Embryonic facial prominence (tissue), 1 donor: ENCODE measurements at regions not wholly inside any gene's neighbourhood (a gene's known extent, or its start where the extent isn't known, plus 50 kb on each side); places are given as distances from the start of the nearest gene placed in this dataset.

Experiments used
- DNase-seq: peaks from one replicate; pipeline ENCODE4 v3.0.0-alpha.2; 2016; ENCODE audit errors: extremely low spot score

GRCh38 chr21:17003258-17003615 lies 509.6 kb upstream of the CXADR start:
- no peak for DNase-seq

DNA sequence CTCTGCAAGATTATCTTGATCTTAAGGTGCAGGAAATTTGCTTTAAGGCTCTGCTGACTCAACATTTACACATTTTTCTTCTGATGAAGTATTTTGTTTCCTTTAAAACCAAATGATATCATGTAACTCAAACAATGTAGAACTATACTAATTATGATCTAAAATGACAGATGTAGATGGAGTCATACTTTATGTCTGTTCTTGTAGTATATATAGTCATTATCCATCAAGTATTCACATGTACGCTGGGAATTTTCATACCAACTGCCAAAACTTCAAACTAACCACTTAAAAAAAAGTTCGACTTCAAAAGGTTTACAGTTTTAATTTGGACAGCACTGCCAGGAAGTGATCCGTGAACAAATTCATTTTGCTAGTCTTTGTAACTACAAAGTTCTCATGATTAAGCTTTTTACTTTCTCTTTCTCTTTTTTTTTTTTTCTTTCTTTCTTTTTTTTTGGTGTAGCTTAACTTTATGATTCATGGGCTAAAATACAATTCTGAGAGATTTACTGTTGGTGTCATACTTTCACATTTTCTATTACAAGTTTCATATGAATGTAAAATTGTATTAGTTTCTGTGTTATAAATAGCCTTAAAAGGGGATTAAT lies 509.0 kb upstream of the CXADR start:
- peak; percentile 17 for DNase-seq

DNA sequence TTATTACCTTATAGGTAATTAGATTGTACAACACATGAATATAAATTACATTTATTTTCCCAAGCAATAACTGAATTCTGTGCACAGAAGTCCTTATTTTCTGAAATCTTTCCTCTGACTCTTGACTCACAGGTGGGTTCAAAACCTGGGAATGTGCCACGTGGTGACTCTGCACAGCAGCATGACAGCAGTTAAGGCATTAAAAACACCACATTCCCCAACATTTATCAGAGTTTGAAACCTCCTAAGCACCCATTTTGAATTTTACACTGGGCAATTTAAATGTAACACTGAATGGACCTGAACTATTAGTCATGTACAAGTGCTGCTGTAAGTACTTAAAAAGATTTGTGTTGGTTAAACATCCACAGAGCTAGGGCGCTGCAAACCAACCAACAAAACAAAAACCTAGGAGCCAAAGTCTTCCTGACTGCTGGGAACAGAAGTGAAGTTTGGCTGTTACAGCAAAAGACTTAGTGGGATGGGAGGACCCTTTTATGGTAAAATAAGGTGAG lies 480.6 kb upstream of the CXADR start:
- DNase-seq = no peak

DNA sequence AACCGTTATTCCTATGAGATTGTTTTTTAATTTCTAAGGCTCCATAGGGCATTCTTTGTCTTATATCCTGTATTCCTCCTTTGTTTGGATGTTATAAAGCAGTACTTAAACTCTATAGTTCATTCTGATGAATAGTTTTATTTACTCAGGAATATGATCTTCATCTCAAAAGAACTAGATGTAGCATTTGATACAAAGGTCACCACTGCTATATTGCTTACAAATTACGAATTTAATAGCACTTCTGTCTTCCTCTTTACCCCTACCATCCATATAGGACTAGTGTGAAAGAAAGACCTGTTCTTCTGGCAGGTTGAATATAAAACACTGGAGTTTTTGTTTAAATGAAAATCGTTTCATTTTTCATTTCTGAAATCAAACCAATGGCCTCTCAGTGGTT lies 468.1 kb upstream of the CXADR start:
- DNase-seq = no peak

DNA sequence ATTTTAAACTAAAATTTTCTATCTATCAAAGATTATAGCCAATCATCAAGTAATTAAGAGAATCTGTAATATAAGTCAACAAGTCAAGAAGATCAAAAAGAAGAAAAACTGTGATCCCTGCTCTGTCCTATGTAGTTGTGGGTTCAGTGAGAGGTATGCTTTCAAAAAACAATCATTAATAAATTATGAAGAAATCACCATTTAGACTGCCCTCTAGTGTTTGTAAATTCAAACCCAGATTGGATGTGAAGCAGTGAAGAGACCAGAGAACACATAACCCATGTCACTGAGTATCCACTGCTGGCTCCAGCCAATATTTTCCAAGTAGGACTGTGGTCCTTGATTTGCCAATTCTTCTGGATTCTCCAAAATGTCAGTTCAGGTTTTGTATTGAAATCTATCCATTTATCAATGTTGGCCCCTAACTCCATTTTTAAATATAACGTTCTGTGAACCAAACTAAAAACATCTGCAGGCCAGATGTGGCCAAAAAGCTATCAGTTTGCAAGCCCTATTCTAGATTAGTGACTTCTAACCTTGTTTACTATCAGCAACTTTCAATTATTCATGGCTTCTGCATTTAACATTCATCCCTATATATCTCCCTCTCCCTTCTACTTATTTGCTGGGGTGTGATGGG lies 467.5 kb upstream of the CXADR start:
- no peak for DNase-seq

DNA sequence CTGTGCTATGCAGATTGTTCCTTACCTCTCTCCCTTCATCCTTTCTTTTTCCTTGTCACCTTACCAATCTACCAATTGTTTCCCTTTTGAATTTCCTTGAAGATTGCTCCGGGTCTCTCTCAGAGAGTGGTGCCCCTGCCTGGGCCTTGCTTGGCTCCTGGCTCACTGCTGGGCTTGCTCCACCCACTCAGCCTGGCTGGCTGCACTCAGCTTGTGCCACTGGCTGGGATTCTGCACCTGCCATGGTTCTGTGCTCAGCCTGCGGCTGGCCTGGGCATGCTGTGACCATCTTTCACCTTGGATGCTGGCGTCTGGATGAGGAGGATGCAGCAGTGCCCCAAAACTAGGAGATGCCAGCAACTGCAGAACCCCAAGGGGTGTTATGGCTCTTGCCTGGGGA lies 463.9 kb upstream of the CXADR start:
- DNase-seq = no peak

DNA sequence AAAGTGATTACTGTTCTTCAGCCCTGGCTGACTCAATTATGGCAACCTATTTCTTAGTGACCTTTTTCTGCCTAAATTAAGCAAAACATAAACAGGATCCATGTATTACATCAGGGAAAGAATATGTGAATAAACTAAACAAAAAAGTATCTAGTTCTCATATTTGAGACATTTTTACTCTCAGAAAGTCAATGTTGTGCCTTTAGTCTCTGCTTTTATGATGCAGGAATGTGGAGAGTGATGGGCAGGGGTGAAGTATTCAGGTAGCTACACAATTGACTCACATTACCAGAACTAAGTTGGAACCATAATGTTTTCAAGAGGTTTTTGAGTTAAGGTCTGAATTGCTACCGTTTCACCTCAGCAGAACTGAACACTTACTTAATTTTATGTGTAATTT lies 462.7 kb upstream of the CXADR start:
- DNase-seq = no peak

GRCh38 chr21:17050646-17051045 lies 462.2 kb upstream of the CXADR start:
- no peak for DNase-seq

GRCh38 chr21:17051054-17051453 lies 461.8 kb upstream of the CXADR start:
- no peak for DNase-seq

GRCh38 chr21:17053321-17053720 lies 459.5 kb upstream of the CXADR start:
- no peak for DNase-seq

DNA sequence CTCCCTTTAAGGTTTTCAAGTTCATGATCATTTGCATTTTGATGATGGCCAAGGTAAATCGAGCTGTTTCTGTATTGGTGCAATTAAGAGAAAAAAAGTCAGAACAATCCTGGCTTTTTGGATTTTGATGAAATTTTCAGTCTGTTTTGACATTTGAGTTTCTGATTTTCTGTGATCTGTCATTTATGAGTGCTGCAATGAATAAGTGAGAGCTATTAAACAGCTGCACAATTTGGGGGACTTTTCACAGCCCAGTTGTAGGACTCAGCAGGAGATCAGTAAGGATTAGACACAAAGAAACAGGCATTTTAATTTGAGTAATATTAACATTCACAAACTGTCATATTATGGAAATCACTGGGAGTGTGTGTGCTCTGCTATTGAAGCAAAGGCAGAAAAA lies 452.9 kb upstream of the CXADR start:
- DNase-seq = no peak

DNA sequence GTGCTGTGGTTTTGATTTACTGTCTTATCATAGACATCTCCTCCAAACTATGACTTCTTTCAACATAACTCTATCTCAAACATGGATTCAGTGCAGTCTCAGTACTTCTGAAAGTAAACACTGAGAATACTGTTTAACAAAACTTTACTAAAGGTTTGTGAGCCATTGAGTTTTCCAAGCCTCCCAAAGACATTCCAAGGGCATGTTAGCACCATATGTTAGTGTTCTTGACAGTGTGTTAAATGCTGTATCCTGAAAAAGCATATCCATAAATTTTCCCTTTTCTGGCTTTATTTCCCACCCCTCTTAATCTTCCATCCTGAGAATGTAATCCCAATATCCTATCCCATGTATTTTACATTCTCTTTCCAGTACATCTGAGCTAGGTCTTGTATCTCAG lies 446.8 kb upstream of the CXADR start:
- no peak for DNase-seq

- no peak for DNase-seq
Observed at GRCh38 chr21:17071093-17071492, 441.8 kb upstream of the CXADR start.

GRCh38 chr21:17081193-17081592 lies 431.6 kb upstream of the CXADR start:
- DNase-seq = no peak

DNA sequence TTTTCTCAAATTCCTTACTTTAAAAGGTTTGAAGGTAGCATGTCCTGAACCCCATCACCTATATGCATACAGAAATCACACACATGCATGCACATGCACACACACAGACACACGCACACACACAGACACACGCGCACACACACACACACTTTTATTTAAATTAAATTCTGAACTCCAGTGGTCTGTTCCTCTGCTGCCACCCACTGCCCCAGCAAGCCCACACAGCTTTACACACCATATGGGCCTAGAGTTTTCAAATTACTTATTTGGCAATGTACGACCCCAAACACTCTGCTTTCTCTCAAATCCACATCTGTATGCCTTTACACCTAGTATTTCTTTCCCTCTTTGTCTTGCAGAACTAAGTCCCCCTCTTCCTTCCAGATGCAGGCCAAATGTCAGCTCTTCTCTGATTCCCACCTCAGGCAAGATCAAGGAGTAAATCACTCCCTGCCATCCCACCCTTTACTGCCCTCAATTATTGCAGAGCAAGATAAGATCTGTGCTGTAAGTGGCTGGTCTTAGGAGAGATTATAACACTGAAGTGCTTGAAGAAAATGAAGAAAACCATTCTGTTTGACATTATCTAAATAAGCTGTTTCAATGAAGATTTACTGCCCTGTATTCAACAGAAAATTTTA lies 429.9 kb upstream of the CXADR start:
- no peak for DNase-seq

DNA sequence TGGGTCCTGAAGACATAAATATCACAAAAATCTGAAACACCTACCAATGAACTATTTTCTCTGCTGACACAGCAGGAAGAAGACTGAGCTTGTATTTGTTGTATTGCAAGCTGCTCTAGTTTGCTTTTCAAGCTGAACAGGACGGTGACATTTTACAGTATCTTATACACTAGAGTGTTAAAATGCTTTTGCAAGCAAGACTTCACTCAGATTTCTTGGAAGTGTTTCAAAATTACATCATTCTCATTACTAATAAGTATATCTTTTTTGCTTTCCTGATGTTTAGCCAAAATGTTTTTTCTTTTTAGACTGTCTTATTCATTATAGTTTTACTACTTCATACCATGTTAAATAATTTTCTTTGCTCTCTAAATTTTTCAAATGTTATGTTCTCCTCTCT lies 427.1 kb upstream of the CXADR start:
- DNase-seq = no peak

- no peak for DNase-seq
Observed at GRCh38 chr21:17088500-17088899, 424.3 kb upstream of the CXADR start.

DNA sequence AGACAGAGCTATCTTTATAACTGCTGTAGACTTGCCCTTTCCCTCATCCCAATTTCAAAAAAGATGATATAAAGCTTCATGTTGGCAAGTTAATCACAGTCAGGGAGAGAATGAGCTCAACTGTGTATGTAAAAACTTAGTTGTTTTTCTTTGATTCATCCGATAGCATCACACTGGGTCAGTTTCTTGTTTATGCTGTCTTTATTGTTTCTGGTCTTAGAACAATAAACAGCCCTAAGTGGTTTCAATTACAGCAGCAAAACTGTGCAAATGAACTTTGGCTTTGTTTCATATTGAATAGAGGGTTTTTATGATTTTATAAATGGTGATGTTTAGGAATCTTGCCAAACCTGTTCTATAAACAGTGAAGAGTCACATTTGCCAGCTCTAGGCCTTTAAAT lies 423.8 kb upstream of the CXADR start:
- no peak for DNase-seq

- no peak for DNase-seq
Observed at GRCh38 chr21:17101696-17102095, 411.1 kb upstream of the CXADR start.

GRCh38 chr21:17105932-17106331 lies 406.9 kb upstream of the CXADR start:
- DNase-seq = no peak

GRCh38 chr21:17114045-17114444 lies 398.8 kb upstream of the CXADR start:
- no peak for DNase-seq

DNA sequence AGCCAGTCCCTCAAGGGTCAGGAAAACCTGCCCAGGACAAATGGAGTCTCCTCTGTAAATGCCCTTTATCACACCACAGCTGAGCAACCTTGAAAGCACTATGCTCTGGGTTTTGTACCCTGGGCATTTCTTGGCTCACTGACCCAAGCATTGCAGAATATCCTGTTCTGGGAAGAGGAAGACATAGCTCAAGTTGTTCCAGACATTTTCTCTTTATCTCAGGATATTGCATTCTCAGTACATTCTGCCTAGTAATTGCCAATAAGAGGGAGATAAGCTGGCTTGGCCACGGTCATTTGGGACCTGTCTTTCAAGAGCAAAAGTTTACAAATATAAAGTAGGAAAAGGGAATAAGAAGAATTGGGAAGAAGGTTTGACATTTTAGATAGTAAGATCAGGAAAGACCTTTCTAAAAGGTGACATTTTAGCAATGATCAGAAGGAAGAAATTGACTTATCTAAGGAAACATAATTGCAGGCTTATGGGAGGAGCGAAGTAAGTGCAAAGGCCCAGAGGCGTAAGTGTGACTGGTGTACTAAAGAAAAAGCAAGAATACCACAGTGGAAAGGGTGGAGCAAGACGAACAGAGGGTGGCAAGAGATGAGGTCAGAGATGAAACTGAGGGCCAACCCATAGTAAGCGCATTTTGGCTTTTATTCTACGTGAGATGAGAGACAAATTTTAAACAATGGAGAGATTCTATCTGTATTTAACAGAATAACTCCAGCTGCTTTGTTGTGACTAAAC lies 394.0 kb upstream of the CXADR start:
- DNase-seq = no peak
